ENCODE measurements at regions not wholly inside any gene's neighbourhood (a gene's known extent, or its start where the extent isn't known, plus 50 kb on each side); places are given as distances from the start of the nearest gene placed in this dataset.

GRCh38 chr6:12221856-12222255 is 68.3 kb upstream of the EDN1 start:
- DNase-seq, result no peak

GRCh38 chr6:12222405-12223366 is 67.5 kb upstream of the EDN1 start:
- DNase-seq, result no peak

GRCh38 chr6:12223383-12223782 is 66.8 kb upstream of the EDN1 start:
- no peak for DNase-seq

- no peak for DNase-seq
Measured at GRCh38 chr6:12224251-12224650, 65.9 kb upstream of the EDN1 start.

- DNase-seq, result no peak
Measured at GRCh38 chr6:12228447-12229146, 61.6 kb upstream of the EDN1 start.

- DNase-seq, result no peak
Measured at GRCh38 chr6:12229332-12229731, 60.8 kb upstream of the EDN1 start.

- no peak for DNase-seq
Measured at GRCh38 chr6:12230523-12230922, 59.6 kb upstream of the EDN1 start.

GRCh38 chr6:12232339-12232738 is 57.8 kb upstream of the EDN1 start:
- DNase-seq, result no peak

GRCh38 chr6:12232821-12233220 is 57.3 kb upstream of the EDN1 start:
- no peak for DNase-seq

GRCh38 chr6:12233693-12234571 is 56.2 kb upstream of the EDN1 start:
- peak; percentile 26 for DNase-seq

- DNase-seq, result no peak
Measured at GRCh38 chr6:12235341-12235740, 54.8 kb upstream of the EDN1 start.

- DNase-seq, result no peak
Measured at GRCh38 chr6:12238219-12238618, 51.9 kb upstream of the EDN1 start.
